HEK293 (cell line): ENCODE measurements at regions not wholly inside any gene's neighbourhood (a gene's known extent, or its start where the extent isn't known, plus 50 kb on each side); places are given as distances from the start of the nearest gene placed in this dataset.

Experiments used
- CTCF ChIA-PET: fragments of 350-600 bp; formaldehyde crosslinking; extraction: SDS; loops from one replicate; lab custom pipeline; 2021; ENCODE audit warnings: antibody characterized with exemption; lab: Yijun Ruan, JAX
- POLR2A ChIA-PET: fragments of 300-600 bp; formaldehyde crosslinking; extraction: SDS; loops from one replicate; lab custom pipeline; 2020; ENCODE audit warnings: antibody characterized with exemption, inconsistent platforms; lab: Yijun Ruan, JAX
- H3K27ac ChIP-seq: fragments of 200-500 bp; sonication (Bioruptor generic); 2 replicates; pipeline ENCODE4 v1.5.1; 2014; ENCODE audit warnings: low read depth, low read length, control low read depth, inconsistent platforms; ENCODE audit errors: extremely low read depth
- H3K36me3 ChIP-seq, 2 experiments: fragments of 200-500 bp in 1 of 2; sonication (Bioruptor generic) in 1 of 2; 1 replicate in 1 of 2; 2 replicates in 1 of 2; pipeline ENCODE4 v1.5.1; 2014 to 2017; ENCODE audit warnings: inconsistent platforms in 2 of 2, low read length in 2 of 2; ENCODE audit not compliant: control insufficient read depth in 2 of 2, insufficient read depth in 1 of 2
- H3K4me1 ChIP-seq: fragments of 200-500 bp; sonication (Bioruptor generic); 2 replicates; pipeline ENCODE4 v1.5.1; 2014; ENCODE audit warnings: mild to moderate bottlenecking, low read length, inconsistent platforms; ENCODE audit not compliant: control insufficient read depth, insufficient read depth
- H3K4me3 ChIP-seq: 2 replicates; pipeline ENCODE4 v1.5.1; 2011; ENCODE audit warnings: low read depth, mild to moderate bottlenecking, control low read depth, low read length, moderate library complexity
- H3K9me3 ChIP-seq: fragments of 200-500 bp; sonication (Bioruptor generic); 2 replicates; pipeline ENCODE4 v1.5.1; 2014; ENCODE audit warnings: low read depth, low read length, inconsistent platforms; ENCODE audit not compliant: control insufficient read depth, insufficient read depth
- BCL11B ChIP-seq: fragments of 450-650 bp; formaldehyde crosslinking; IDR thresholded peaks from 2 replicates; pipeline ENCODE4 v1.5.1; 2016; ENCODE audit warnings: low read depth, missing biosample characterization, missing genetic modification characterization
- PRDM2 ChIP-seq: fragments of 450-650 bp; formaldehyde crosslinking; IDR thresholded peaks from 2 replicates; pipeline ENCODE4 v1.5.1; 2016; ENCODE audit warnings: missing biosample characterization, missing genetic modification characterization, borderline replicate concordance
- RBAK ChIP-seq: fragments of 450-650 bp; formaldehyde crosslinking; IDR thresholded peaks from 2 replicates; pipeline ENCODE4 v1.5.1; 2016; ENCODE audit warnings: missing biosample characterization, missing genetic modification characterization
- ZBTB11 ChIP-seq: fragments of 450-650 bp; formaldehyde crosslinking; conservative IDR thresholded peaks from 2 replicates; pipeline ENCODE4 v1.5.1; 2016; ENCODE audit warnings: low read depth, missing biosample characterization, missing genetic modification characterization
- ZBTB20 ChIP-seq: fragments of 450-650 bp; formaldehyde crosslinking; IDR thresholded peaks from 2 replicates; pipeline ENCODE4 v1.5.1; 2016; ENCODE audit warnings: missing biosample characterization, missing genetic modification characterization
- ZIC2 ChIP-seq: fragments of 450-650 bp; formaldehyde crosslinking; IDR thresholded peaks from 2 replicates; pipeline ENCODE4 v1.5.1; 2016; ENCODE audit warnings: missing biosample characterization, missing genetic modification characterization
- ZNF292 ChIP-seq: fragments of 450-650 bp; formaldehyde crosslinking; IDR thresholded peaks from 2 replicates; pipeline ENCODE4 v1.5.1; 2016; ENCODE audit warnings: low read depth, missing biosample characterization, missing genetic modification characterization, borderline replicate concordance
- ZNF335 ChIP-seq: fragments of 450-650 bp; formaldehyde crosslinking; conservative IDR thresholded peaks from 2 replicates; pipeline ENCODE4 v1.5.1; 2016; ENCODE audit warnings: missing biosample characterization, missing genetic modification characterization
- ZNF449 ChIP-seq: fragments of 450-650 bp; formaldehyde crosslinking; IDR thresholded peaks from 2 replicates; pipeline ENCODE4 v1.5.1; 2017; ENCODE audit warnings: missing biosample characterization, mild to moderate bottlenecking, missing genetic modification characterization, moderate library complexity
- ZNF548 ChIP-seq: fragments of 450-650 bp; formaldehyde crosslinking; IDR thresholded peaks from 2 replicates; pipeline ENCODE4 v1.5.1; 2016; ENCODE audit warnings: missing biosample characterization, missing genetic modification characterization
- ZNF610 ChIP-seq: fragments of 450-650 bp; formaldehyde crosslinking; IDR thresholded peaks from 2 replicates; pipeline ENCODE4 v1.5.1; 2016; ENCODE audit warnings: missing biosample characterization, missing genetic modification characterization, borderline replicate concordance
- ZNF776 ChIP-seq: fragments of 450-650 bp; formaldehyde crosslinking; IDR thresholded peaks from 2 replicates; pipeline ENCODE4 v1.5.0; 2017; ENCODE audit warnings: missing biosample characterization, missing genetic modification characterization, borderline replicate concordance
- TF ChIP-seq, protein P1 (sequence below): fragments of 450-650 bp; formaldehyde crosslinking; IDR thresholded peaks from 2 replicates; pipeline ENCODE4 v1.5.1; 2016; ENCODE audit warnings: missing biosample characterization, missing genetic modification characterization
- TF ChIP-seq, protein P2 (sequence below): fragments of 450-650 bp; formaldehyde crosslinking; IDR thresholded peaks from 2 replicates; pipeline ENCODE4 v1.5.1; 2016; ENCODE audit warnings: missing biosample characterization, missing genetic modification characterization

DNA sequence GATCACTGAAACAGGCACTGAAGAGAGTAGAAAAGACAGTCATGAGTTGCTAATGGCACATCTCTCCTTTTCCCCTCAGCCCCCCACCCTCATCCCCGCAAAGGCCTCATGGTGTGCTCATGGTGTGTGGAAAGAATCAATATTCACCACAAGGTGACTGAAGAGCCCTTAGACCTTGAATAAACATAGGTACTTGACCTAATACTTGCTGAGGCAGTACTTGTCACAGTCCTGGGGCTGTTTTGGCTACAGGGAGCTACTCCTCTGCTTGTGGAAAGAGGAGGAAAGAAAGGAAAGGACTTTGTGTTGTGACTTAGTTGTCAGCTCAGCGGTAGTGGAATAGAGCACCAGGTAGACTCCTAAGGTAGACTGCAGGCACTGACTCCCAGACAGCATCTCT lies 537.8 kb upstream of the CCDC179 start (continued):
- TF ChIP-seq ZNF292 (tag by site-specific recombination) (no peak), ZNF776 (tag by site-specific recombination) (no peak)
- TF ChIP-seq, protein P1, sequence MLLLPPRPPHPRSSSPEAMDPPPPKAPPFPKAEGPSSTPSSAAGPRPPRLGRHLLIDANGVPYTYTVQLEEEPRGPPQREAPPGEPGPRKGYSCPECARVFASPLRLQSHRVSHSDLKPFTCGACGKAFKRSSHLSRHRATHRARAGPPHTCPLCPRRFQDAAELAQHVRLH: no peak

GRCh38 chr11:23399995-23400394 lies 539.7 kb upstream of the CCDC179 start:
- Histone ChIP-seq H3K4me1 (no peaks in the 10 kb centered on the region), H3K4me3 (no peak overlapping the region), H3K36me3 (no peaks in the 10 kb centered on the region), H3K9me3 (no peaks in the 10 kb centered on the region), H3K27ac (no peak overlapping the region)
- CTCF ChIA-PET: no interaction called here
- no peak for TF ChIP-seq ZNF548 (tag by site-specific recombination)
- no peak for TF ChIP-seq RBAK (tag by site-specific recombination)
- no peak for TF ChIP-seq ZBTB20 (tag by site-specific recombination)
- TF ChIP-seq ZBTB11: no peak
- TF ChIP-seq ZNF335: no peak
- TF ChIP-seq, protein P2, sequence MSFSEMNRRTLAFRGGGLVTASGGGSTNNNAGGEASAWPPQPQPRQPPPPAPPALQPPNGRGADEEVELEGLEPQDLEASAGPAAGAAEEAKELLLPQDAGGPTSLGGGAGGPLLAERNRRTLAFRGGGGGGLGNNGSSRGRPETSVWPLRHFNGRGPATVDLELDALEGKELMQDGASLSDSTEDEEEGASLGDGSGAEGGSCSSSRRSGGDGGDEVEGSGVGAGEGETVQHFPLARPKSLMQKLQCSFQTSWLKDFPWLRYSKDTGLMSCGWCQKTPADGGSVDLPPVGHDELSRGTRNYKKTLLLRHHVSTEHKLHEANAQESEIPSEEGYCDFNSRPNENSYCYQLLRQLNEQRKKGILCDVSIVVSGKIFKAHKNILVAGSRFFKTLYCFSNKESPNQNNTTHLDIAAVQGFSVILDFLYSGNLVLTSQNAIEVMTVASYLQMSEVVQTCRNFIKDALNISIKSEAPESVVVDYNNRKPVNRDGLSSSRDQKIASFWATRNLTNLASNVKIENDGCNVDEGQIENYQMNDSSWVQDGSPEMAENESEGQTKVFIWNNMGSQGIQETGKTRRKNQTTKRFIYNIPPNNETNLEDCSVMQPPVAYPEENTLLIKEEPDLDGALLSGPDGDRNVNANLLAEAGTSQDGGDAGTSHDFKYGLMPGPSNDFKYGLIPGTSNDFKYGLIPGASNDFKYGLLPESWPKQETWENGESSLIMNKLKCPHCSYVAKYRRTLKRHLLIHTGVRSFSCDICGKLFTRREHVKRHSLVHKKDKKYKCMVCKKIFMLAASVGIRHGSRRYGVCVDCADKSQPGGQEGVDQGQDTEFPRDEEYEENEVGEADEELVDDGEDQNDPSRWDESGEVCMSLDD: no peak
- TF ChIP-seq PRDM2: no peak
- no peak for TF ChIP-seq BCL11B
- TF ChIP-seq ZNF449 (tag by site-specific recombination): no peak
- no peak for TF ChIP-seq ZNF610 (tag by site-specific recombination)
- TF ChIP-seq ZIC2 (tag by site-specific recombination): no peak
- POLR2A ChIA-PET: no interaction called here
